DMS53 treated with DMSO at 0.1 percent for 48 hours (cell line): ENCODE measurements at regions not wholly inside any gene's neighbourhood (a gene's known extent, or its start where the extent isn't known, plus 50 kb on each side); places are given as distances from the start of the nearest gene placed in this dataset.

ENCODE experiments used
- DNase-seq: peaks from one replicate; lab custom pipeline; 2025; ENCODE audit not compliant: unreplicated experiment; lab: John Stamatoyannopoulos, UW

DNA sequence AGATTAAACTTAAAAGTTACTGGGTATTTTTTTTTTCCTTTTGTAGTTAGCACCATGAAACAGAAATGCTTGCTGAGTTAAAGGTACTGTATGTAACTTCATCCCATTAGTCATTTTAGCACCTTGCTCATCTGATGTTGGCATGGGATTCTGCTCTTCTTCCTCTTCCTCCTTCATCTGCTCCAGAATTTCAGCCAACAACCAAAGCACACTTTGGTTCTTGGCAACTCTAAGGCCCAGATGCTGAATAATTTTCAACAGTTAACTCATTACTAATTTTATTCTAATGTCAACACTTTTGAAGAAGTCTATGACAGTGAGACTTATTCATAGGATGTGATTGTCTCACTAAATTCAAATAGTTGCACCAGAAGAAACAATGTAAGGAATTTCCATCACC, 359.2 kb downstream of the KCTD12 start:
- no peak for DNase-seq

DNA sequence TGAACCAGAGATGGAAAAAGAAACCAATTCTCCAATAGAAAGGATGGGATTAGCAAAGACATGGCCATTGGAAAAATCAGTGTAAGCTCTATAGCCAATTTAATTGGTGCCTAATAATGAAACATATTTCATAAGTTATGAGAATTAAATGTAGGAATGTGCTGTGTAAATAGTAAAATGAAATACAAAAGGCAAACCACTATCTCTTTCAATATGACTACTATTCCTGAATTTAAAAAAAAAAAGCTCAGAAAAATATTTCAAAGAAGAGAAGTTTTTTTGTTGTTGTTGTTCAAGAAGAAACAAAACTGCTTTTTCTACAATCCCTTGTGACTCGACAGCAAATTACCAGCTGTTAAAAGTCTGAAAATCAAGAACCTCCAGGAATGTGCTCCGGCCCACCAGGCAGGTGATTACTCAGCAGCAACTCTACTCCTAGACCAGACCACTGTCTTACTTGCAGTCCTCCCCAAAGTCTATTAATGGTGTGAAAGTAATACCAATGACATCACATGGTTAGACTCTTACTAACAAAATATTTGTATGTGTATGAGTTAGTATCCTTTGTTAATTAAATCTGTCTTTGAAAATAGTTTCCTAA, 362.4 kb downstream of the KCTD12 start:
- no peak for DNase-seq

DNA sequence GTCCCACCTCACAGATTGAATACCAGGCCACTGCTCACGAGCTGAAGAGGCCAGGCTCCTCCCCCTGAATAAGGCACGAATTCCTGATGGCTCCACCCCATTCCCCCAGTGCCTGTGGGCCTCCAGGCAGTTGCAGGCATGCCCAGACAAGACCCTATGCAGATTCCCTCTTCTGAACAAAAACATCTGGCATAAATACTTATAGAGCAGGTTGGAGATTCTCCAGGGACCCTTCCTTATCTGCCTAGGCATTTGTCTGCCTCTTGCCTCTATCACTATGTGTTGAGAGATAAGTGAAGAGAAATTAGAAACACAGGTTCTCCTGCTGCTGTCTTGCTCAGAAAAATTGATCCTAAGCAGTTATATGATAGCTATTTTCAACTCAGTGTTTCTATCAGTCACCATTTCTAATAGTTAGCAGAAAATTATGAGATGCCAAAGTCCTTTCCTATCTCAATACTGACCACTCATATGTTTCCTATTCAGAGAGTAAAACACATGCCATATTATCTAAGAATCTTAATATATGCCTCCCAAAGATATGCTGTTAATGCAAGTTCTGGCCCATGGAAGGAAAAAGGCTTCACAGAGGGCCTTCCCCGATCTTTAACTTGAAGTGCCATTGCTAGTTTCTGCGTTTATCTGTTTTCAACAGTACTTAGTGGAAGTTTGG, 364.0 kb downstream of the KCTD12 start:
- no peak for DNase-seq

DNA sequence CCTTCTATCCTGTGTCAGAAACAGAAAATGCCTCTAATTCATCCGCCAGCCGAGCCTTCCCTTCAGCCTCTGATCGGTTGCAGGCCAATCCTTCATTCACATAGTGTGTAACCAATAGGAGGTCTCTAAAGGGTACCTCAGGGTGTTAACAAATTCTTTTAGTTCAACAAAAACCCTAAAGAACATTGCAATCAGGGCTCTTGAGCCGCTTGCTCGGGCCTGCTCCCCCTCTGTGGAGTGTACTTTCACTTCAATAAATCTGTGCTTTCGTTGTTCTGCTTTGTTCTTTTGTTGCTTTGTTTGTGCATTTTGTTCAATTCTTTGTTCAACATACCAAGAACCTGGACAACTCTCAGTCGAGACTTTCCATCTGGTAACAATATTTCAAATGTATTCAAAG, 366.5 kb downstream of the KCTD12 start:
- DNase-seq: no peak

DNA sequence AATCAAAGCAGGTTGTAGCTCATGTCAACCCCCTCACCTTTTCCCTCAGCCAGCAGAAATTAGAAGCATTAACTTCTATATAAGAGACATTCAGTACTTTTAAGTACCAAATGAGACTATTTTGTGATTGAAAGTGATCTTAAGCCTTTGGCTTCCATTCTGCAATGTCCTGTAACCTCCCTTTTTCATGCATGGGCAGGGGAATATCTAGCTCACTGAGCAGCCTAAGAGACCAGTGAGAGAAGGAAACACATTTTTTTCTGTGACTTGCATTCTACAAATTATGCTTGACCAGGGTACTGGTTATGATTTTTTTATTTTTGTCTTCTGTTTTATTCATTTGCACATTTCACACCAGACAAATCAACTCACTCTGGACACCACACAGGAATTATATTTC, 369.6 kb downstream of the KCTD12 start:
- no peak for DNase-seq

DNA sequence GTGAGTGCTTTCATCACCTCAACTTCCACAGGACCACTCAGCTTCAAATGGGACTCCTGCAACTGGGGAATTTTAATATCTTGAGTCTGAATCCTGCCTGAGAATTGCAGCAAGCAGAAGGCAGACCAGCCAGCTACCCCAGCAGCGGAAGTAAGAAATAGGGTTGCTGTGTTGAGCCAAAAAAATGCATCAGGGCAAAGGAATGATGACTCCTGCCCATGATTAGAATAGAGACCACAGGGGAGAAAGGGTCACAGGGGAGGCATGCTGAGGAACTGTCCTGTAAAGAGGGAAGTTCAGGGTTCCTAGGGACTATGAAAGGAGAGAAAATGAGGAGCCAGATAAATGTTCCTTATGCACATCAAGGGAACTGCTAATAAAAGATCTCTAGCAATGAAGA, 370.2 kb downstream of the KCTD12 start:
- no peak for DNase-seq

DNA sequence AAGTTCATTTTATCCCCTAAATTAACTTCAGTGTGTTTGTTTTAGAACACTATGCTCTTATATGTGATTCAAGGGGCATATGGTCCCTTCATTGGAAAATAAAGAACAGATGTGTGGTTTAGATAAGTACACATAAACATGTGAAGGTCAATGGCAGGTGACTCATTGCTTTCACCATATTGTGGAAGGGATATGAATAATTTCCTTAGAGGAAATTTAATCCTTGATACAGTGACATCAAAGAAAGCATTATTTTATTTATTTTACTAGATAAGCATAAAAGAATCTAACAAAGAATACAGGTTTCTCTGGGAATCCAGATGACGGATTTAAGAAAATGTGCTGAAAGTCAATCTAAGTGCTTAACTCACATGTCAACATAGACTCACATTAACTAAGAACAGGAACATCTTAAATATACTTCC, 373.5 kb downstream of the KCTD12 start:
- DNase-seq: peak; percentile 67

DNA sequence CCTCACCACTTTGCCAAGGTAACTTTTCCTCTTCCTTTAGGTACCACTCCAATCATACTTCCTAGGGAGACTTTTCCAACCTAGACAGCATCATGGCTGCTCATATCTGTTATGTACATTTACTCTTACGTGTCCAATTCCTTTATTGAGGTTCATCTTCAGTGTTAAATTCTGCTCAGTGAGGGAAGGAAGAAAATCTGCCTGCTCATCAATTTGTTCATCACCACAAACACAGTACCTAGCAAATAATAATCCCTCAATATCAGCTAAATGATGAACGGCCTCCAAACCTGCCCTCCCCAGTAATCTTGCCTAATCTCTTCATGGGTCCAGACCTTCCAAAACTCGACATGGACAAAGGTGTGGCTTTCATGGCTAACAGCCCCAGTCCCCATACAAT, 380.8 kb downstream of the KCTD12 start:
- no peak for DNase-seq

DNA sequence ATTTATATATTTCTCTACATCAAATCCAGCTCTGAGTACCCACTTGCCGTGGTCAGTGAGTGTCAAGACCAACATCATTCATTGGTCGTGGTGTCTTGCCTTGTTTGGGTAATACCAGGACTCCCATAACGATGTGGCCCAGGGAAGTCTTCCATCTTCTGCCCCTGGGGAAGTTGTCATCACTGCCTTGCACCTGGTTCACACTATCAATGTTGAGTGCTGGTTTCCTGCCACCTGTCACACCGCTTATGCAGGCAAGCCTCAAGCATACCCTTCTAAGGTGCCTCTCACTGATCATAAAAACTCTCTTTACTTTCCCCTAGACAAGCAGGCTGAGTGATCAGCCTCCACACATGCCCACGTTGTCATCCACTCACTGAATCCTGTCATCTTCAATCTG, 382.4 kb downstream of the KCTD12 start:
- DNase-seq: peak; percentile 79

DNA sequence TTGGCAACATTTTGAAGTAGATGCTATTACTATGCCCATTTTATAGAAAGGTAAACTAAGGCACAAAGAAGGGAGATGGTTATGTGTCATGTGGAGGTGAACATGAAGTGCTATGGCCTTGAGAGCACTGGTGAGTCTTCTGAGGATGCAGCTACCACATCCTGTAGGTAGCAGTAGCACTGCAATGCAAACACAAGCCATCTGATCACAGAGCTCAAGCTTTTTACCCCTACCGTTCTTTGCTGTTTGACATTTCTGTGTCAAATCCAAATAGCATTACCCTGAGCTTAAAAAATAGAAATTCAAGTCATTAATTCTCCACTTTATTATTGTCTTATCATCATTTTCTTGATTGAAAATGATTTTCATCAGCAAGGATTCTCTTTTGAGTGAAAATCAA, 382.9 kb downstream of the KCTD12 start:
- DNase-seq: no peak

DNA sequence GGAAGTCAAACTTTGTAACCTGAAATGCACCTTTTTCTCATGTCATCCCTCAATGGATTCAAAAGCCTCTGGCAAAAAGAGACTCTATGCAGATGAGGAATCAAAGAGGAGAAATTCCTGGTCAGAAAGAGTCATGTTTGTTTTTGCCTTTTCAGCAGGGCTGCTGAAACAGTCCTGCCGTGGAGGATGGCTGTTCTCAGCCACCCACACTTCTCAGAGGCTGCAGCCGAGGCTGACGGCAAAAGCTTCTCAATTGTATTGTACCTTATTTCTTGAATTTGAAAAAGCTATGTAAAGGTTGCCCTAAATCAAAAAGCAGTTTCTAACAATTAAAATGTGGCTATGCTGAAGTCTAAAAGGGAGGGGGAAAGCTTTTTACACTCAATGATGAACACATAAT, 385.3 kb downstream of the KCTD12 start:
- no peak for DNase-seq

DNA sequence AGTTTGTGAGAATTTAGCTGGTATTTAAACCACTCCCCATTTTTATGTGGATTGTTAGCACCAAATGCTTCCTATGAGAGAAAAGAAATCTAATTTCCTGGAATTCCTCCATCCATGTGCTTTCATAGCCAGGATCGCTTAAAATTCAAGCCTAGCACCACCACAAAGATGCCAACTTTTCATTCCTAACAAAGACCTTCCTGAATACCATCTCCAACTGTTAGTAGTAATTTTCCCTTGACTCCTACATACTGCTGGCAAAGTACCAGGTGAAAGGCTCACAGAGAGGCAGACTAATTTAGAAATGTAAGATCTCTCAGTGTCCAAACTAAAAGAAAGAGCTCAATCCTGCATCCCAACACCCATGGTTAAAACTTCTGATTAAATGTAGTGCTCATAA, 386.3 kb downstream of the KCTD12 start:
- DNase-seq: no peak

DNA sequence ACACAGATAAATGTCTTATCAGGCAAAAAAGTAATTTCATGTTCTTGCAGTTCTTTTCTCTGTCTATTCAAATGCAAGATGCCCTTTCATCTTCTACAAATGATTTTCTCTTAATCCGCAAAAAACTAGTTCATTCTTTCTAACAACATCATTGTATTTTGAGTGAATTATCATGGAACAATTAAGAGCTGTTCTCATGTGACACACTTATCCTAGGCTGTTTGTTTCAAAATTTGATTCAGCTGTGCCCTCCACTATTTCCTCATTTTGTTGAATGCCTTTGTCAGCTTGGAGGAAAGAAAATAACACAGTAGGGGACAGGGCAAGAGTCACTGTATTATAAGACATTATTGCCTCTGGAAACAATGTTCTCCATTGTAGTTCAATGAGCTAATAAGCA, 396.9 kb downstream of the KCTD12 start:
- no peak for DNase-seq

DNA sequence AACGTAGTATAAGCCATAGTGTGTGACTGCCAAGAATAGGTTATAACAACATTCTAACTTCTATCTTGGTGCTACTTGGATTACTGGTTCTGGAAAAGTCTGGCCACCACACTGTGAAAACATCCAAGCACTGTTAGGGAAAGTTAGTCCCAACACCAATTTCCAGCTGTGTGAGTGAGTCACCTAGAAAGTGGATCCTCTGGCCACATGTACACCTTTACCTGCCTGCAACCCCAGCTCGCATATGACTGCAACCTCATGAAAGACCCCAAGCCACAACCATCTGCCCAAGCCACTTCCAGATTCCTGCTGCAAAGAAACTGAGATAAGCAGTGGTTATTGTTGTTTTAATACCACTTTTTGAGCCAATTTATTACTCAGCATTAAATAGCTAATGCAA, 404.5 kb downstream of the KCTD12 start:
- DNase-seq: no peak

DNA sequence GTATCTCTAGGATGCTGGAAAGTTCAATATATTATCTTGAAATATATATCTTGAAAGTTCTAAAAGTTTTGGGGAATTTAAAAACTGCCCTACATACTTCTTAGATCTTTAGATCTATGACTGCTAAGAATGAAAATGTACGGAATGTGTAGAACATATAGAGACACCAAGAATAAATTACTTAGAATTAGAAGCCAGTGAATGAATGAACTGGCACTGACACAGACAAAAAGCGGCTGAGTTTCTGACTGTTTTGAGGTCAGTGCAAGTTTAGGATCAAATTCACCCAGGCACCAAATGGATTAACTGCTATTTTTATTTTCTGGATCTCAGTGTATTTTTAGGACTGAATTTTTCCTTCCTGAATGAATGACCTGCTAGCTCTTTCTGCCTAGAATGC, 411.2 kb downstream of the KCTD12 start:
- DNase-seq: no peak

DNA sequence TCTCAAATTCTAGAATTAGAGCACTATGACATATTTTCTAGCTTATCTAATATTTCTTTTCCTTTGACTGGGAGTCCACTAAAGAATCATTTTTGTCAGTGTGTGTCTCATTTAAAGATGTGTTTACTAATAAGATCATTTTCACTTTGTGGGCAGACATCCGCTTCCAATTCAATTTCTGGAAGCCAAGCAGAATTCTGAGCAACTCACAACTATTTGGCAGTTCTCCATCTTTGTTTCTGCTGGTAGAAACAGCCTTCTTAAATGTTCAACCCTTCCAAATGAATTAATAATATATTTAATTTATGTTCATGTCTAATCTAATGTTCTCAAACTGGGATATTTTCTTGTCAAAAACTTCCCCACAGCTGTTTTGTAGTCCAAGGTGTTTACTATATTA, 411.8 kb downstream of the KCTD12 start:
- no peak for DNase-seq

DNA sequence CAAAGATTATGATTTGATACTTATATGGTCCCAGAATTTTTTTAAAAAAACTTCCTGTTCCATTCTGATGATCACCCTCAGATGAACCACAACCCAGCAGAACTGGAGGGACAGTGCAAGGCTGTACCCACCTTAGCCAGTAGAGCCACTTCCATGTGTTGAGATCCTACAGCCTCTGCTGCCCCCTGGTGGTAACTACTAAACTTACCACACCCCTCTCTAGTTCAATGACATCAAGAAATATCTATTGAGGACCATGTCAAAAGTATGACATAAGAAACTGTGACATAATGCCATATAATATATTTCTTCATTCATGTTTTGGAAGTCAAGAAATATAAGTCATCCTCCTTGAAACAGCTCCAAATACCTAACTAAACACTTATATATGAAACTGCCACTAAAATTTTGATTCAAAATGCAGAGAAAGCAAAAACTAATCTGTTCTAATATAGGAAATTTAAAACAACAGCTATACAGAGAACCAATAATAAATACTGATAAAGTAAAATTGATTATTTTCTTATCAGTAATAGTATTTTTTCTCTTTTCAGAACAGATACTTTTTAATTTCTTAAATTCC, 412.6 kb downstream of the KCTD12 start:
- DNase-seq: peak; percentile 29

DNA sequence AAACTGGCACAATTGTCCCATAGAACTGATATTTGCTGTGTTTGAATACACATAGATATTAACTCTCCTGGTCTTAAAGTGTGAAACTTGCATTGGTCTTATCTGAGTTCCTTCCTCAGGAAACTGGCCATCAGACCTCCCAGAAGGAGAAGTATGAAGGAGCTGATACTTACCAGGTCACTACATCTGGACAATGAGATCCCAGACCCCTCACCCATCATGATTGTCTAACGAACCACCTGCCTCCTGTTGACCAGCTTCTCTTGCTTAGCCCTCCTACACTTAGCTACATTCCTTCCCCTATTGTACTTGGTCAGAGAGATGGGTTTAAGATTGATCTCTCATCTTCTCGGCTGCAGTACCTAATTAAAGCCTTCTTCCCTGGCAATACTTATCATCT, 413.3 kb downstream of the KCTD12 start:
- DNase-seq: no peak

DNA sequence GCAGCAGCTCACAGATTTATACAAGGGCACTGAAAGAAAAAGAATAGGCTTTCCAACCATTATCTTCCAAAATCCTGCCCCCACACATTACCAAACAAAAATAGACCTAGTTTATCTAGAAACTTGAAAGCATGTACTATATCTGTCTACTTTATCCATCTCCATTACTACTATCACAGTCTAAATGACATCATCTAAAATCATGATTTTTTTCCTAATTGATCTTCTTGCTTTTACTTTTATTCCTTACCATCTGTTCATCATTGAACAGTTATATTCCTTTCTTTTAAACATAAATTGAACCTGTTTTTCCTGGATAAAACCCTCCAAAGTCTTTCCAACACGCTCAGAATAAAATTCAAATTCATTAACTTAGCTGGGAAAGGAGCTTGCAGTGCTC, 414.7 kb downstream of the KCTD12 start:
- DNase-seq: no peak

DNA sequence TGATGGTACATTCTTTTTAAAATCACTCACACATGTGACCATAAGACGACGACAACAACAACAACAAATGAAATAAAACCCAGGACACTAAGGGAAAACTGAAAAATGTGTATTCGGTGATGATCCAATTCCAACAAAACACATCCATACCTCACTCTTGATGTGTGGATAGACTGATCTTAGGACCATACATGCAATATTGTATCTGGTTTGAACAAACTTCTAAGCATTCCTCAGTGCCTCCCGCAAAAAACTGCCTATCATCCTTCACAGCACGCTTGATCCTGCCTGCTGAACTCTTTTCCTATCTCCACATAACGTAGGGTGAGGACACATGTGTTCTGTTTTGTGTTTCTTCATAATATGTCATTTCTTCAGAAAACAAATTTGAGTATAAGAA, 415.2 kb downstream of the KCTD12 start:
- no peak for DNase-seq

DNA sequence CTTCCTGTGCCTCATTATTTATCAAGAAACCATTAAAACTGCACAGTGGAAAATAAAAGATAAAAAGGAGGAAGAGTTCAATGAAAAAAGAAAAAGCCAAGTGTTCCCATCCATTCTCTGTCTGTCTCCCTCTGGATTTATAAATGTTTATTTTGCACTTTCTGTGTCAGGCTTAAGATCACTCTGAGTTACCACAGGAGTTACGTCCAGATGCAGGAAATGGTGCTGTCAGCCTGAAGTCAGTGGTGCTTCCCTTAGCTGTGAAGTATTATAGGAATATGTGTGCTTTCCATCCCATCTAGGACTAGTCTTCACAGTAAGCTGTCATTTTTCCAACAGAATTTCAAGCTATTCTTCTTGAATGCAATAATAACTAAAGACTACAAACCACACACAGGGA, 420.2 kb downstream of the KCTD12 start:
- no peak for DNase-seq

DNA sequence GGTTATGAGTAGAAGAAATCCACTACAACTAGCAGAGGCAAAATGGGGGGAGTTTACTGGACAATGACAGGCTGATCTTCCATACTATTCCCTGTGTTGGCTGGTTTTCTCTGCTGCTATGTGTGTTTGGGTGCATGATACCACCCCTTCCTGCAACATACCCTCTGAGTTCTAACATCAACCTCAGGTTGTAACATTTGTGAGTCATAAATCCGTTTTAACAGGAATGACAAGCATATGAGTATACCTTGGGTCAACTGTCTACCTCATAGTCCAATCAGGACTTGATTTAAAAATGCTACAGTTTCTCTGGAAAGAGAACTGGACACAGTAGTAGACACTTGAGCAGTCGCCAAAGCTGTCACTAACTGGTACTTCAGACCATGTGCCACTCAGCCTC, 422.9 kb downstream of the KCTD12 start:
- DNase-seq: no peak

DNA sequence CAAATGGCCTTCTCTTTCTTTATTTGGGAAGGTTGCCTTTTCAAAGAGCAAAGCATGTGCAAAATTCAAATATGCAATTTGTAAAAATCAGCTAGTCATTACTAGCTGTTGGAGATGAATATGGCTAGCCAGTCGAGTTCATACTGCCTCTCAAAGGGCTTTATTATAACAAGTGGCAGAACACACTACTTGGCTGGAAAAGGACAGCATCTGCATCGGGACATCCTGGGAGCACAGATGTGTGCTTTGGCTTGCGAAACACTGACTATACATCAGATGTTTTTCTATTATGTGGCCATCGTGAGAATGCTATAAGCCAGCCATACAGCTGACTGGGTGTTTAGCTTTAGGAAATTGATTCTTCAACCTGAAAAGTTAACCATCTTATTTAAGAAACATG, 424.2 kb downstream of the KCTD12 start:
- no peak for DNase-seq
